ENCODE measurements at regions not wholly inside any gene's neighbourhood (a gene's known extent, or its start where the extent isn't known, plus 50 kb on each side); places are given as distances from the start of the nearest gene placed in this dataset.

- TF ChIP-seq, protein P1, sequence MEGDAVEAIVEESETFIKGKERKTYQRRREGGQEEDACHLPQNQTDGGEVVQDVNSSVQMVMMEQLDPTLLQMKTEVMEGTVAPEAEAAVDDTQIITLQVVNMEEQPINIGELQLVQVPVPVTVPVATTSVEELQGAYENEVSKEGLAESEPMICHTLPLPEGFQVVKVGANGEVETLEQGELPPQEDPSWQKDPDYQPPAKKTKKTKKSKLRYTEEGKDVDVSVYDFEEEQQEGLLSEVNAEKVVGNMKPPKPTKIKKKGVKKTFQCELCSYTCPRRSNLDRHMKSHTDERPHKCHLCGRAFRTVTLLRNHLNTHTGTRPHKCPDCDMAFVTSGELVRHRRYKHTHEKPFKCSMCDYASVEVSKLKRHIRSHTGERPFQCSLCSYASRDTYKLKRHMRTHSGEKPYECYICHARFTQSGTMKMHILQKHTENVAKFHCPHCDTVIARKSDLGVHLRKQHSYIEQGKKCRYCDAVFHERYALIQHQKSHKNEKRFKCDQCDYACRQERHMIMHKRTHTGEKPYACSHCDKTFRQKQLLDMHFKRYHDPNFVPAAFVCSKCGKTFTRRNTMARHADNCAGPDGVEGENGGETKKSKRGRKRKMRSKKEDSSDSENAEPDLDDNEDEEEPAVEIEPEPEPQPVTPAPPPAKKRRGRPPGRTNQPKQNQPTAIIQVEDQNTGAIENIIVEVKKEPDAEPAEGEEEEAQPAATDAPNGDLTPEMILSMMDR (conservative IDR thresholded peaks at IDR 0.05) = no peak
- peaks cover 25% of the 10 kb centered on the region for H3K9me3 Mint-ChIP-seq
- no peaks in the 10 kb centered on the region for H3K4me1 Mint-ChIP-seq
- no peak overlapping the region for H3K4me3 Mint-ChIP-seq
- H3K36me3 ChIP-seq (ENCODE audit: control insufficient read depth, insufficient read depth, low read length) = no peaks in the 10 kb centered on the region
- H3K27ac Mint-ChIP-seq = no peak overlapping the region
- no peak overlapping the region for H3K27ac ChIP-seq (ENCODE audit: low read depth, low read length)
- H3K9ac ChIP-seq (ENCODE audit: extremely low read depth, low read length, poor library complexity, severe bottlenecking) = no peak overlapping the region
- no peaks in the 10 kb centered on the region for H3K4me1 ChIP-seq (ENCODE audit: control insufficient read depth, insufficient read depth, low read length)
- 89 to 97% methylated on average over 6 to 8 of the region's 8 CpGs for WGBS, 2 experiments (ENCODE audit: insufficient coverage in 1 of 2, insufficient read length in 1 of 2)
- peak; percentile 55 for DNase-seq
- H3K27me3 ChIP-seq (ENCODE audit: control insufficient read depth, insufficient read depth, low read length, poor library complexity, severe bottlenecking) = no peaks in the 10 kb centered on the region
- no peak overlapping the region for H3K4me3 ChIP-seq (ENCODE audit: low read length)
- H3K36me3 Mint-ChIP-seq (ENCODE audit: low read depth) = peaks cover 2% of the 10 kb centered on the region
- peaks cover 22% of the 10 kb centered on the region for H3K9me3 ChIP-seq (ENCODE audit: control insufficient read depth, low read length)
- peaks cover 2% of the 10 kb centered on the region for H3K27me3 Mint-ChIP-seq (ENCODE audit: insufficient read depth)
Measured at GRCh38 chr10:64007157-64007556, 486.0 kb downstream of the REEP3 start.

DNA sequence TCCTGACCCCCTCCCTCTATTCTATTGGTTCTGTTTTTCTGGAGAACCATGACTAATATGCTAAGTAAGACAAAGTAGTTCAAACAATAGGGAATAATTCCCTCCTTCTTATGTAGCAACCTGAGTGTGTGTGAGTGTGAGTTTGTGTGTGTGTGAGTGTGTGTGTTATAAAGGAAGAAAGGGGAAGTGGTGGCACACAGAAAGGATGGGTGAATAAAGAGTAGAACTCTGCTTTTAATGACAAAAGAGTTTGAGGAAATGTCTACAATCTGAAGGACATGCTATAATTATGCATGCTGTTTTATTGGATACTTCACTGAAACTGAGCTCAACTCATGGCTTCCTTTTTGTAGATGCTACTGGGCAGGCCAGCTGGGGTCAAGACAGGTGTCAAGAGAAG, 489.5 kb downstream of the REEP3 start:
- peaks cover 18% of the 10 kb centered on the region for H3K9me3 ChIP-seq (ENCODE audit: control insufficient read depth, low read length)
- H3K27me3 Mint-ChIP-seq (ENCODE audit: insufficient read depth) = peaks cover 2% of the 10 kb centered on the region
- no peak overlapping the region for H3K4me3 Mint-ChIP-seq
- H3K36me3 ChIP-seq (ENCODE audit: control insufficient read depth, insufficient read depth, low read length) = no peaks in the 10 kb centered on the region
- H3K27me3 ChIP-seq (ENCODE audit: control insufficient read depth, insufficient read depth, low read length, poor library complexity, severe bottlenecking) = no peaks in the 10 kb centered on the region
- no peak for DNase-seq
- no peak overlapping the region for H3K9ac ChIP-seq (ENCODE audit: extremely low read depth, low read length, poor library complexity, severe bottlenecking)
- TF ChIP-seq, protein P1 (conservative IDR thresholded peaks at IDR 0.05) = no peak
- no peaks in the 10 kb centered on the region for H3K4me1 Mint-ChIP-seq
- H3K27ac Mint-ChIP-seq = no peak overlapping the region
- H3K9me3 Mint-ChIP-seq = peaks cover 18% of the 10 kb centered on the region
- peaks cover 2% of the 10 kb centered on the region for H3K36me3 Mint-ChIP-seq (ENCODE audit: low read depth)
- no peaks in the 10 kb centered on the region for H3K4me1 ChIP-seq (ENCODE audit: control insufficient read depth, insufficient read depth, low read length)
- peak overlapping the region; percentile 91 for H3K27ac ChIP-seq (ENCODE audit: low read depth, low read length)
- no peak overlapping the region for H3K4me3 ChIP-seq (ENCODE audit: low read length)

DNA sequence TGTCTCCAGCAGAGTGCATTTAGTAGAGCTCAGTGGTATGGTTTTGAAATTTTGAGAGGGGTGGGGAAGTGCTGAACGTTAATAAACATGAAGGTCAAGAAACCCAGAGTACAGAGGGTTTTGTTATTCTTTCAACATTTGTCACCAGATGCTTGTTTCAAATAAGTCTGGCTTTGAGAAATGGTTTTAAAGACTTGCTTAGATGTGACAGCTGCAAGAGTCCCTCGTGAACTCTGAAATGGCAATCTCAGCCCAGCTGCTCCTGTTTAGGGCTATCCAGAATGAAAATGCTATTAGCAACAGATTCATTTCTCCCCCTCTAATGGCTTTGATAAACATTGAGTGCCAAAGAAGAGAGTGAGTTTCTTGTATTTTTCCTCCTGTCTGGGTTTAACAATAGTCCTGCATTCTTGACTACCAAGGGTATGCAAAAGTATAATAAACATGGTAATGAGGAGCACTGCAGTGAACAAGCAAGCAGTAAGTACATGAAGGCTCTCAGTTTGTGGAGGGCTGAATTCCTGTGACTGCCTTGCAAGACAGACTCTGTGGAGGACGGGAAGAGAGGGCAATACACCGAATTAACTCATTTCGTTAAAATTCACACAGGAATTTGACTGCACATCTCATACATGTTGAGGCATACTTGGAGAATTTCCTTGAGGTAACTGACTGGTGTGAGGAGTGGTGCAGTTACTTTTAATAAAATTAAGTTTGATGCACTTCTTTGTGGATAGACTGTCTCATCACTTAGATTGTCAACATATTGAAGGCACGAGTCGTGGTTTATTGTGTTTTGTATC, 490.9 kb downstream of the REEP3 start:
- Histone ChIP-seq H3K36me3 (ENCODE audit: control insufficient read depth, insufficient read depth, low read length) (no peaks in the 10 kb centered on the region), H3K27me3 (ENCODE audit: control insufficient read depth, insufficient read depth, low read length, poor library complexity, severe bottlenecking) (no peaks in the 10 kb centered on the region), H3K27ac (ENCODE audit: low read depth, low read length) (peak overlapping the region; percentile 91), H3K4me3 (ENCODE audit: low read length) (no peak overlapping the region), H3K4me1 (ENCODE audit: control insufficient read depth, insufficient read depth, low read length) (no peaks in the 10 kb centered on the region), H3K9ac (ENCODE audit: extremely low read depth, low read length, poor library complexity, severe bottlenecking) (no peak overlapping the region), H3K9me3 (ENCODE audit: control insufficient read depth, low read length) (peaks cover 4% of the 10 kb centered on the region)
- Mint-ChIP-seq H3K4me1 (no peaks in the 10 kb centered on the region), H3K27me3 (ENCODE audit: insufficient read depth) (no peaks in the 10 kb centered on the region), H3K9me3 (peaks cover 10% of the 10 kb centered on the region), H3K4me3 (no peak overlapping the region), H3K27ac (no peak overlapping the region), H3K36me3 (ENCODE audit: low read depth) (no peaks in the 10 kb centered on the region)
- DNase-seq = no peak
- 53 to 88% methylated on average over 3 to 7 of the region's 7 CpGs for WGBS, 2 experiments (ENCODE audit: insufficient coverage in 1 of 2, insufficient read length in 1 of 2)
- TF ChIP-seq, protein P1 (conservative IDR thresholded peaks at IDR 0.05) = no peak
